Neural progenitor cell (in vitro differentiated cells): ENCODE measurements at regions not wholly inside any gene's neighbourhood (a gene's known extent, or its start where the extent isn't known, plus 50 kb on each side); places are given as distances from the start of the nearest gene placed in this dataset.

Source experiments
- EZH2 ChIP-seq: fragments of 200-600 bp; sonication (generic); IDR thresholded peaks from 2 replicates; pipeline ENCODE4 v1.6.1; 2017; ENCODE audit warnings: antibody characterized with exemption, mild to moderate bottlenecking, moderate library complexity
- TF ChIP-seq, protein P1 (sequence below): fragments of 200-600 bp; sonication (generic); IDR thresholded peaks from 2 replicates; pipeline ENCODE4 v1.5.1; 2017; ENCODE audit warnings: antibody characterized with exemption, mild to moderate bottlenecking

DNA sequence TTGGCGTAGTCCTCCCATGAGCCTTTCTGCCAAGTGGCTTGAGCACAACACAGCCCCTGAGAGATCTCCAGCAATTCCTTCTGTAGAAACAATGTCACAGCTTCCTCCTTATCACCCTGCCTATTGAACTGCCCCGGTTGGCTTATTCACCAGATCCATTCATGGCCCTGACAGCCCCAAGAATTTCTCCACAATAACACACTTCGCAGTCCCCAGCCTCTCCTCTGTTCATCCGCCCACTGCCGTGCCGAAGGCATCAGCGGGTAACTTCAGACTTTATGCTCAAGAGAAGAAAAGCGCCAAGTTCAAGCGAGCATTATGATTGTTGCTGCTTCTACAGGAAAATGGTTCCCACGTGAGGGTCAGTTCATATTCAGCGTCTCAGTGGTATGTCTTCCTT is 403.9 kb downstream of the VPS13C start:
- TF ChIP-seq, protein P1, sequence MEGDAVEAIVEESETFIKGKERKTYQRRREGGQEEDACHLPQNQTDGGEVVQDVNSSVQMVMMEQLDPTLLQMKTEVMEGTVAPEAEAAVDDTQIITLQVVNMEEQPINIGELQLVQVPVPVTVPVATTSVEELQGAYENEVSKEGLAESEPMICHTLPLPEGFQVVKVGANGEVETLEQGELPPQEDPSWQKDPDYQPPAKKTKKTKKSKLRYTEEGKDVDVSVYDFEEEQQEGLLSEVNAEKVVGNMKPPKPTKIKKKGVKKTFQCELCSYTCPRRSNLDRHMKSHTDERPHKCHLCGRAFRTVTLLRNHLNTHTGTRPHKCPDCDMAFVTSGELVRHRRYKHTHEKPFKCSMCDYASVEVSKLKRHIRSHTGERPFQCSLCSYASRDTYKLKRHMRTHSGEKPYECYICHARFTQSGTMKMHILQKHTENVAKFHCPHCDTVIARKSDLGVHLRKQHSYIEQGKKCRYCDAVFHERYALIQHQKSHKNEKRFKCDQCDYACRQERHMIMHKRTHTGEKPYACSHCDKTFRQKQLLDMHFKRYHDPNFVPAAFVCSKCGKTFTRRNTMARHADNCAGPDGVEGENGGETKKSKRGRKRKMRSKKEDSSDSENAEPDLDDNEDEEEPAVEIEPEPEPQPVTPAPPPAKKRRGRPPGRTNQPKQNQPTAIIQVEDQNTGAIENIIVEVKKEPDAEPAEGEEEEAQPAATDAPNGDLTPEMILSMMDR: no peak
- no peak for TF ChIP-seq EZH2
